Retina (tissue), 1 donor: ENCODE measurements at regions not wholly inside any gene's neighbourhood (a gene's known extent, or its start where the extent isn't known, plus 50 kb on each side); places are given as distances from the start of the nearest gene placed in this dataset.

Source experiments
- DNase-seq: peaks from one replicate; pipeline ENCODE4 v3.0.0-alpha.2; 2016

DNA sequence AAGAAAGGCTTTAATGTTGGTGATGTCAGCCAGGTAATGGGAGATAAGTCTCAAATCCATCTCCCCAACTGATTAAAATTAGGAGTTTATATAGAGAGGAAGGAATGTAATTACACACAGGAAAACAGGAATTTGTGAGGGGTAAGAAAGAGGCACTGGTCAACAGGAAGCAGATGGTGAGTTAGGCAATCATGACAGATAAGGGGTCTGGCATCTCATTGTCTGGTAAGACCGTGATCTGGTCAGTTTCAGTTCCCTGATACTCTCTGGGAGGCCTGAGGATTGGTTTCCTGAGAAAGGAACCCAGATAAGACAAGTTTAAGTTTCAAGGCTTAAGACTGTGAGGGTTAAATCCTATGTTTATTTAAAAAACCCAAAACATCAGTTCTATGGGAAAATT, 414.7 kb upstream of the ARRDC4 start:
- DNase-seq = no peak

DNA sequence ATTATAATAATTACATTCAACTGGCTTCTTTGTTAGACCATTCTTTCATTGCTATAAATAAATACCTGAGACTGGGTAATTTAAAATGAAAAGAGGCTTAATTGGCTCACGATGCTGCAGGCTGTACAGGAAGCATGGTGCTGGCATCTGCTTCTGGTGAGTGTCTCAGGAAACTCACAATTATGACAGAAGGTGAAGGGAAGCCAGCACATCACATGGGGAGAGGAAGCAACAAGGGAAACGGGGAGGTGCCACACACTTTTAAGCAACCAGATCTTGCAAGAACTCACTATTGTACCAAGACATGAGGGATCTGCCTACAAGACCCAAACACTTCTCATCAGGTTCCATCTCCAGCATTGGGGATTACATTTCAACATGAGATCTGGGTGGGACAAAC, 413.1 kb upstream of the ARRDC4 start:
- DNase-seq = no peak

DNA sequence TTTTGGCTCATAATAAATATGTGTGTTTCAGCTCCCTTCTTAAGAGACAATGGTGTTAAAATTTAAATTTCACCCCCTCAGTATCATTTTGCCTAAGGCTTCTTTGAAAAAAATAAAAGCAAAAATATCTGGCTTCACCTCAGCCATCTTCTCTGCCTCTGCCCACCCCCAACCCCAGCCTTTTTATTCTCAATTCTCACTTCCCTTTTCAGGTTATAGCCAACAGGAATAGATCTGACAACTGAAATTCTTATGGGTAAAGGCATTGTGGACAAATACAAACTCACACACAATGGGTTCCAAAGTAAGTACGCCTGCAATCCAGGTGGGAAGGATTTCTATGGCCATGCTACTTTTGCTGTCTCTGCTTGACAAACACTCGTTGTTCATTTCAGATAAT, 399.0 kb upstream of the ARRDC4 start:
- DNase-seq = no peak

DNA sequence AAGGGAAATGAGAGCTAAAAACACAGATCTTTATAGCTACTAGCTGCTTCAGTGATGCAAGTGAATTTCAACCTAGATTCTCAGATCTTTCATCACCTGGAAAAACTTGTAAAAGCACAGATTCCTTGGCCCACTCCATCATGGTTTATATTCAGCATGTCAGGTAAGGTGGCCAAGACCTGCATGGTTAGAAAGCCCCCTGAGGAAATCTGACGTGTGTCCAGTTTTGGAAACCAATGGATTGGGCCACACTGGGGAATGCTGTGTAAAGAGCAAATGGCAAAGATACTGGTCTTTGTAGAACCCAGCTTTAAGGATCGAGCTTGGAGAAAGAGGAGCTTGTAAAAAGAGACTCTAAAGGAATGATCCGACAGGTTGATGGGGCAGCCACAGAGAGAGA, 397.0 kb upstream of the ARRDC4 start:
- no peak for DNase-seq

DNA sequence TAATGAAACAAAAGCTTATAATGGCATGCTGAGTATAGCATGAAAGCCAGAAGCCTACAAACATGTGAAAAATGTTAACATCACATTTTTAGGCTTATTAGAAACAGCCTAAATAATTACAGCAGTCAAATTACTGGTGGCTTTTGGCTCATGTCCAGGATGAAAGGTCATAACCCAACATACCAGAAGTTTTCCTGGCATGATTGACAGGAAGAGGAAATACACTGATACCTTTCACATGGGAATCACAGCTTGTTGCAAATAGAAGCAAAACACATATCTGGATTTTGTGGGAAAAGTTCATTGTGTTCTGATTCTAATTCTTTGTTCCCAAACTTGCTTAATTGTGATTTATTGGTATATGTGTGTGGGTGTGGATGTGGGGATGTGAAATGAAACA, 393.5 kb upstream of the ARRDC4 start:
- no peak for DNase-seq

DNA sequence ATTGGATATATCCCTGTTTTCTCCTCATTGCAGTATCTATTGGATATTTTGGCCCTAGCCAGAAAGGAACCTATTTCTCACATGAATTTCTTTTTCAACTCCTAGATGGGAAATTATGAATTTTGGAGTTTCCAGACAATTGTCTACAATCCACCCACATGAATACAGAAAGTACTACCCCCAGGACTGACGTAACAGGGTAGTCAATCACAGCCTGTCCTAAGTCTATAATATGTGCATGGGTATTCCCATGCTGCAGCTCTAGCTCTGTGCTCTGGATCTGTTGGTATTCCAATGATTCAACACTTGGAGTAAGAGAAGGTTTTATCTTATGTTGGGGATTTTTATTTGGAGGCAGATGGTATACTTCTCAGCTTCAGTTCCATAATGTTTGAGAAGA, 393.1 kb upstream of the ARRDC4 start:
- no peak for DNase-seq

DNA sequence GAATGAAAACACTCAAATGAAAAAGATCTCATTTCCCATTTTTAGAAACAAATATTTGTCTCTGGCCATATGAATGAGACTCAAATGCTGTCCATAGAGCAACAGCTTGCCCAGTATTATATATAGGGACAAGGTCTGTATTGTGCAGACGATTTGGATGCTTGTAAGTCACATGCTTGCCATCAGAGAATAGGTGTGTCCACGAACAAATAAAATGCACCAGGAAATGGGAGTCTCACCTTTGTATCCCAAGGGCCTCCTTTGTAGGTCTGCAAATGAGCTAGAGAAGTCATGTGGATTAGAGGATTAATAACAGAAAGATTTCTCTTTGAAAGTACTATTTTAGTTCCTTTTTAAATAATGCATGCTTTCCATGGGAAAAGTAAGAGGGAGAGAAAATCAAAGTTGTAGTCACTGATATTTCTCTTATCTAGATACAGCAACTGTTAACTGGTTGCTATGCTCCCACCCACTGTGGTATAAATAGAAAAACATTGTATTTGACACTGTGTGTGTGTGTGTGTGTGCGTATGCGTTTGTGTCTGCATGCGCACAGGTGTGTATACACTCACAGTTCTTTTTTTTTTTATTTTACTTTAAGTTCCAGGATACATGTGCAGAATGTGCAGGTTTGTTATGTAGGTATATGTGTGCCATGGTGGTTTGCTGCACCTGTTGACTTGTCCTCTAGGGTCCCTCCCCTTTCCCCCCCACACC, 383.4 kb upstream of the ARRDC4 start:
- DNase-seq = no peak

DNA sequence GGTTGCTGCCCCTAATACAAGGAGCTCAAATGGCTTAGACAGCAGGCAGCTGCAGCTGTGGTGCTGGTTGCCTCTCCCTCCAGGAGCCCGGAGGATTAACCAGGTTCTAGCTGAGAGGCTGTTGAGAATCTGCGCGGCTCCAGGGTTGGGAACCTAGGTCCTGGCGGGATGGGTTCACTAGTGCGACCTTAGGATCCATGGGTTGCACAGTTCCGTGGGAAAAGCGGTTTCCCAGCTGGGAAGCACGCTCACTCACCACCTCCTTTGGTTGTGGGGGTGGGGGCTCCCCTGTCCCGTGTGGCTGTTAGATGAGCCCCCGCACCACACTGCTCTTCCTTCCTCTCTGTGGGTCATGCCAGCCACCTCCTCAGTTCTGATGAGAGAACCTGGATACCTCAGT, 375.1 kb upstream of the ARRDC4 start:
- DNase-seq = no peak

DNA sequence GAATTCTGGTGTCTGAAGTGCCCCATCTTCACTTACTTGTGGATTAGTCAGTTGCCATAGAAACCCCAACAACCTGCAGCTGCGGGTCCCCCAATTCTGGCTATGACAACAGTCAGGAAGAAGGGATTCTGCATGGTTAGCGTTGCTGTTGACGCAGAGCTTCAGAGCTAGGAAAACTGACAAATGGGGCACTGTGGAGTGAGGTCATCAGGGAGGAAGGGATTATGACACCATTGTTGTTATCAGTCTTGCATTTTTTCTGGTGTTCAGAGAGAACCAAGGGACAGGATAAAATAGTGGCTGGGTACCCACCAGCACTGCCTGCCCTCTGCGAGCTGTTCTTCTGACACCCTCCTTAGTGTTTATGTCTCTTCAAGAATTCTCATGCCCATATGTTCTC, 367.7 kb upstream of the ARRDC4 start:
- DNase-seq = no peak

DNA sequence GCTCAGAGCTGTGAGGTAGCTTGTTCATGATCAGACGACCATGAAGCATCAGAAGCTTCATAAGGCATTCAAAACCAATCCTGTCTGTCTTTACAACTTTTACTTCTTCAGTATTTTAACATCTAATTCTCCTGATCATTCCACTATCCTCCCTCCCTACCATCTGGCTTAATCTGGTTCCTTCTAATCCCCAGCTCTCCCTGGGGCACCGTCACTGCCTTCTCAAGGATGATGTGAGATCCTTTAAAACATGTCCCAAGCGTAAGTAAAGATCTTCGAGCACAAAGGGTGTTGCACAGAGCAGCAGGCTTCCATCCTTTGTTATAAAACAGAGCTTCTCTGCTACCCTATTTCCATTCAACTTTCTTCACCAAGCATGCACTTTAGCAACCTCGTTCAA, 362.7 kb upstream of the ARRDC4 start:
- DNase-seq = no peak

DNA sequence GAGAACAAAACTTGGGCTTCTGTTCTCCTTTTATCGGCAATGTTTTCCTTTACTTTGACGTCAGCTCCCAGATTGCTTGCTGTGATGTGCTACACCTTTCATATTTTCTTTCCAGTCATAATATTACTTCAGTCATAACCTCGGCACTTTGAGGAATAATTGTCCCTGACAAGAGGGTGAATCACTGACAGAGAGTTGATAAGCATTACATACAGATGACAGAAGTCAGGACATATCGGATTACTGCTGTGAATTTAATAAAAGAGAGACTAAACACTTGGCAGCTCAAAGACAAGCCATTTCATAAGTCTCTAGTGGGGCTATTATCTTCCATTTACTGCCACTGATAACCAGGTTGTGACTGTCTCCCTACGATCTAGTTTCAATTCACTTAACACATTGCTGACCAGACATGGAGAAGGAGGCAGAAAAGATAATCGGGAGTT, 362.1 kb upstream of the ARRDC4 start:
- no peak for DNase-seq

DNA sequence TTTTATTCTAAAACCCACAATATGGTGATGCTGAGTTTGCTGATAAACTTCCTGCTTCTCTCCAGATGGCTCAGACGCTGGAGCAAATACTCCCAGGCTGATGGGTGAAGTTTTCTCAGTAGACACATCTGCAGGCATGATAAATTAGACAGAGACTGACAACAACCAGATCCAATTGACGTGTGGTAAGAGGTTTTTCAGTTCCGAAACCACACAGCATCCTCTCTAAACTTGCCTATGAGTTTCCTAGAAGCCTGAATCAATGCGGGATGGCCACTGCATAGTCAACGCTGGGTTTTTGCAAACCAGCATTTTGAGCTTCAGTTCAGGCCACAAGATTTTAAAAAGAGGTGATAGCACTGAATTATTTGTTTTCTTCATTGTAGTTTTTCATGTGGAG, 360.3 kb upstream of the ARRDC4 start:
- DNase-seq = no peak

DNA sequence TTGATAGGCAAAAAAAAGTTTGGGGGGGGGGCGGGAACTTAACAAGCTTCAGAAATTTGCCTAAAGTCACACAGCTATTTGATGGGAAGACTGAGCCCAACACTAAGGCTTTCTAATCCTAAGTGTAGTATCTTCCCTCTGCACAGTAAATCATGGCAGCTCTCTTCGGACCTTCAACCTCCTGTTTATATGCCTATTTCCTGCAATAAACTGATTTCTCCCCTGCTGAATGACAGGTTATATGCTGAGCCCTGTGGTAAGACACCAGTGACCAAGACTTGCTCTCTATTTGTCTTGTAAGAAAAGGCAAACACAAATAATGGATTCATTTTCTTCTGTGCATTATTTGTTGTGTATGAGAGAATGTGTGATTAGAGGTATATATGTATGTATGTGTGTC, 355.8 kb upstream of the ARRDC4 start:
- DNase-seq = no peak

DNA sequence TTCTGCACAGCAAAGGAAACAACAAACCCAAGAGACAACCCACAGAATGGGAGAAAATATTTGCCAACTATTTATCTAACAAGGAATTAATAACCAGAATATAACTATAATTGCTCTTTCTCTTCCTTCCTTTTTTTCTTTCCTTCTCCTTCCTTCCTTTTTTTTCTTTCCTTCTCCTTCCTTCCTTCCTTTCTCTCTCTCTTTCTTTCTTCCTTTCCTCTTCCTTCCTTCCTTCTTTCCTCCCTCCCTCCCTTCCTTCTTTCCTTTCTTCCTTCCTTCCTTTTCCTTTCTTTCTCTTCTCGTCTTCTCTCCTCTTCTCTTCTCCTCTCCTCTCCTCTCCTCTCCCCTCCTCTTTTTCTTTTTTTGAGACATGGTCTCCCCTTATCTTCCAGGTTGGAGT, 345.4 kb upstream of the ARRDC4 start:
- no peak for DNase-seq

DNA sequence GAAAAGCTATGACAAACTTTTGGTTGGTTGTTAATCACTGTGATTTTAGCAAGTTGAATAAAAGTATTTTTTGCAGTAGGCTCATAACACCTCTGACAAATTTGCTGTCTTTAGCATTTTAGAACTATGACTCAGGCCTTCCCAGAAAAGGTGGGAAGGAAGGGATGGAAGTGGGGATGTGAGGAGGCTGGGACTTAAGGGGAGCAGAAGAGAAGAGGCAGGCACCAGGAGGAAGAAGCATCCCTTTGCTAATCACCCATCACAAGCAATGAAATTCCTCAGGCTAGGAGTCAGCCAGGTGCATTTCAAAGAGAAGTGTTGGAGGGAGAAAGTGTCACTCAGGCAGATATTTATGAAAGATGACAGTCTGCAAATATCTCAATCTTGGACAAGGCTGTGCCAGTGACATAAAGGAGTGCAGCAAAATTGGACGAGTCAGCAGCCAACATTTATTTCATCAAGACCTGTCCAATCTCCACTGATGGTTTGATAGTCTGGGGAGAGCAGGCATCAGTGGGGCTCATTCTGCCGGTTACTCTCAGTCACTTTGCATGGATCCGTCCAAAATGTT, 337.3 kb upstream of the ARRDC4 start:
- peak; percentile 1 for DNase-seq

DNA sequence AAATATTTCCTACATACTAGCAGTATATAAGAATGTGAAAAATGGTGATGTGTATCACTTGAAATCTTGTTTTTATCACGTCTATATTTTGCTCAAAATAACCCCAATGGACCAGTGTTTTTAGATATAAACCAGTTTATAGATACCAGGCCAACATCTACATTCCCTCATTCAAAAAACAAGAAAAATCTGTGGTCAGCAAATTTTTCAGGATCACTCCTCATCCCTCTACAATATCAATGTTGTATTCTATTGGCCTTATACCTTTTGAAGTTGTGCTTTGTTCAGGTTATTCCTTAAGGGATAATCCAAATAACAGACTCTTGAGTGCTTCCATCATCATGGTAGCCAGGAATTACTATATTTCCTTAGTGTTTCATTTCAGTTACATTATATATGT, 332.9 kb upstream of the ARRDC4 start:
- DNase-seq = no peak

DNA sequence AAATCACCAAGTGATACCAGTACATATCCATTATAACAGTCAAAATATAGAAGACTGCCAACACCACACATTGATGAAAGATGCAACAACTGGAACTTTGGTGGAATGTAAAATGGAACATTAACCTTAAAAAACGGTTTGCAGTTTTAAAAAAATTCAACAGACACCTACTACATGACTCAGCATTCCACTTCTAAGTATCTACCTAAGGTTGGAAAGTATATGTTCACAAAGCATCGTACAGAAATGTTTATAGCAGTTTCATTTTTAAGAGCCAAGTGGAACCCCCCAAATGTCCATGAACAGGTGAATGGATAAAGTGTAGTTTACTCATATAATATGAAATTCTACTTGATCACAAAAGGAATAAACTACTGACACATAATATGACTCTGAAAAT, 314.7 kb upstream of the ARRDC4 start:
- no peak for DNase-seq

DNA sequence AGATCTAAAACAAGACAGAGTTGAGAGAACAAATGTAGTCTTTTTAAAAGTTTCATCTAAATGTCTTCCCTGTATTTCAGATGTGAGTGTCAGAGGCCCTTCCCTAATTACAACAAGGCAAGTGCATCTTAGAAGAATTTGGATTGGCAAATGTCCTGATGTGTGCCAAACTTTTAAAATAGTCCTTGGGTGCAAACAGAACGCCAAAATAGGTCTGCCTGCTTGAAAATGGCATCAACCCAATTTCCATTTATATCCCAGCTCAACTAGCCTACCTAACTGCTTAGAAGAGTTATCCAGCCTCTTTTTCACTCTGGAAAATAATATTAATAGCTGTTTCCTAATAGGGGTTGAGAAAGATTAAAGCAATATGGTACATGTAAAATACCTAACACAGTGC, 311.8 kb upstream of the ARRDC4 start:
- DNase-seq = no peak

DNA sequence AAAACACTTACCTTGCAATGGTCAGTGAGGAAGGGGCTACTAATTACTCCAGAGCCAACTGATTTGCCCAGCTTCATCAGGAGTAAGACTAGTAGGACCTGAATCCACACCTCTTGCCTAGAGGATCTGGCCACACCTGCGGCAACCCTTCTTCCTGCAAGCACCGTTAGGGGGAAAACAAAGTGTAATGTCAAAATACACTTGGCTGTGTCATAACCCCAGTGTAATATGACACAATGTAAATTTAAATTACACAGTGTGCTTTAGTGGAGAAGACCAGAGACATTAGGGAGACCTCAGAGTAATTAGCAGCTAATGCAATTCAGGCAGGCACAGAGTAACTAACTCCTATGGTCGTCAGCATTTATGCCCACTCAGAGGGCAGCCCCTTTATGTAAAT, 308.5 kb upstream of the ARRDC4 start:
- DNase-seq = peak; percentile 1

DNA sequence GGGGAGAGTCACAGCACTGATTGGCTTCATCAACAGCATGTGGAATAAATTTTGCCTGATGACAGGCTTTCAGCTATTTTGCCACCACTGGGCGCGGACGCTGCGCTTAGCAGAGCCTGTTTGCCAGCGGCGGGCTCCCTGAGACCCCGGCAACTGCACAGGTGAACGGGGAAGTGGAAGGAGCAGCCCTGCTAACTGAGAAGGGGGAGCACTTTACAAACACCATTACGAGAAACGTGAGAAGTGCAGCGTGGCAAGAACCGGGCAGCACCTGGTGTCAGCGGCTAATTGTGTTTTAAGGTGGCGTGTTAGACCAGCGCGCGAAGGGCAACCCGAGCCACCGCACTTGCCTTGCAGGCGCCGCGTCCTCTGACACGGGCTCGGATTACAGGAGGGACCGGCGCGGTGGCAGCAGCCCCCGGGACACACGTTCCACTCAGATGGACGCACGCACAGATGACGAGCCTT, 307.8 kb upstream of the ARRDC4 start:
- DNase-seq = peak; percentile 73

DNA sequence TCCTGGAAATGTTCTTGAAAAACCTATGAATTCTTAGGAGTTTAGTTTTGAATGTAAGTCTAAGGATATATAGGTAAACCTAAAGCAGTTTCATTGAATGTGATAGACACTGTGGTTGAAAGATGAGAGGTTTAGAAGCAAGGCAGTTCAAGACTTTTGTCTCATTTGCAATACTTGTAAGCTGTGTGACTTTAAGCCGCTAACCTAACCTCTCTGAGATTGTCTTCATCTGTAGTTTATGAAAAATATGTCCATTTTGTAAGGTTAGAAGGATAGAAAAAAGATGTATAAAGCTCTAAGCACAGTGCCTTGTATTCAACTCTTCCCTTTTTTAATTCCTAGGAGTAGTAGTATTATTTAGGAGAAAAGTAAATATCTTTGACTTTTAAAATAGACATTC, 306.6 kb upstream of the ARRDC4 start:
- no peak for DNase-seq

DNA sequence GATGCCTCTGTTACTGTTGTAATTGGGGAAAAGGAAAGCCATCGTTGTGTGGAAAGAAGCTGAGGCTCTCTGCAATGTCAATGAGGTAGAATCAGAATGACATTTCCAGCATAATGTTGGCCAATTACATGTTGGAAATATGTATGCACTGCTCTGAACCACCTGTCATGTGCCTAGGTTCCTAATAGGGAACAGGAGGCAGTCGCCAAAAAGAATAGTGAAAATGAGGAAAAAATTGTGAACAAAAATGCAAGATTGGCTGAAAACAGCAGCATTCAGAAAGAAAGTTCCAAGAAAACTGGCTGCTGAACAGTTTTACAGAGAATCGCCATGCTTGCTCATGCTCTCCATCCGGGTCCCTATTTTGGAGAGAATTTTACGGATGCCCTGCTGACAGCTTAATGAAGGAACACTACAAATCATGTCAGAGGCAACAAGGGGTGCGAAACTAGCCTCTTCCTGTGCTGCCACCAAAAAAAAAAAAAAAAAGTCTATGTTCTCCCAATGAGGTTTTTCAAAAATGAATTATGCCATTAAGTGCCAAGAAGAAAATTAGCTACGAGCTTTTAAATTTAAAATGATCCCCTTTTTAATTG, 305.9 kb upstream of the ARRDC4 start:
- no peak for DNase-seq

DNA sequence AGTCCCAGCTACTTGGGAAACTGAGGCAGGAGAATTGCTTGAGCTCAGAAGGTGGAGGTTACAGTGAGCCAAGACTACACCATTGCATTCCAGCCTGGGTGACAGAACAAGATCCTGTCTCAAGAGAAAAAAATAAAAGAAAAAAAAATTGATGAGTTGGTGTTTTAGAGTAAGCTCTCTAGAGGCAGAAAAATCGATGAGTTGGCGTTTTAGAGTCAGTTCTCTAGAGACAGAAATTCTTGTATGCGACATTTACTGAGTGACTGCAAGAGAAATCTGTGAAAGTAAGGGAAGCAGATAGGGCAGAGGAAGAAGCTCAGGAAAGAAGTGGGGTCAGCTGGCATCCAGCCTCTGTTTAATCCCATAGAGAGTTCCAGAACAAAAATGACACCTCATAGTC, 298.7 kb upstream of the ARRDC4 start:
- DNase-seq = no peak

DNA sequence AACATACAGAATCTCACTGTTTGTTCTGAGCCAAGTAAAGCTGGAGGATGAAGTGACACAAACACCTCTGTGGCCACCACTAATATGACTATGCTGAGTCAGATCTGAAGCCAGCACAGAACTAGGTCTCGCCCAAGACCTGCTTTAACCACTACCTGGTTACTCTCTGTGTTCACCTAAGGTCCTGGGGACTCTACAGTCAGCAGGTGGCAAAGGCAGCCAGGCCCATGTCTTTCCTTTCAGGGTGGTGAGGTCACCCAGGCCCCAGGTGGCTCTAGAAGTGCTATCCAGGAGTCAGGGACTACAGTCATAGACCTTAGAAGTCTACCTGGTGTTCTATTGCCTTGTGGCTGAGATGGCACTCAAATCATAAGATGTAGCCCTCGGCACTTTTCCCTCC, 287.9 kb upstream of the ARRDC4 start:
- no peak for DNase-seq

DNA sequence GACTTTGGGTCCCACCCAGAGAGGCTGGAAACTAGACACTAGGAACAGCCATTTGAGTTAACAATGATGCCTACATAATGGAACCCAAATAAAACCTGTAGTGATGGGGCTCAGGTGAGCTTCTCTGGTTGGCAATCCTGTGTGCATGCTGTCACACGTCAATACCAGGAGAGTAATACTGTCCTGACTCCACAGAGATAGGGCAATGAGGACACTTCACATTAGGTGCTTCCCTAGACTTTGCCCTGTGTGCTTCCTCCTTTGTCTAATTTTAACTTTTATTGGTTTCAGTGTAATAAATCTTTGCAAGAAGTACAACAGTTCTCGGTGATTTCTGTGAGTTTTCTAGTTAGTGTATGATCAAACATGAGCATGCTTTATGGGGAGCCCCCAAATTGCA, 281.8 kb upstream of the ARRDC4 start:
- no peak for DNase-seq
